HG03521 (cell line): ENCODE measurements at regions not wholly inside any gene's neighbourhood (a gene's known extent, or its start where the extent isn't known, plus 50 kb on each side); places are given as distances from the start of the nearest gene placed in this dataset.

Experiments used
- ATAC-seq: cut with Tn5 transposase; IDR thresholded peaks from one replicate; pipeline ENCODE4 v1.9.1; 2021; ENCODE audit warnings: mild to moderate bottlenecking, moderate library complexity; ENCODE audit not compliant: unreplicated experiment

DNA sequence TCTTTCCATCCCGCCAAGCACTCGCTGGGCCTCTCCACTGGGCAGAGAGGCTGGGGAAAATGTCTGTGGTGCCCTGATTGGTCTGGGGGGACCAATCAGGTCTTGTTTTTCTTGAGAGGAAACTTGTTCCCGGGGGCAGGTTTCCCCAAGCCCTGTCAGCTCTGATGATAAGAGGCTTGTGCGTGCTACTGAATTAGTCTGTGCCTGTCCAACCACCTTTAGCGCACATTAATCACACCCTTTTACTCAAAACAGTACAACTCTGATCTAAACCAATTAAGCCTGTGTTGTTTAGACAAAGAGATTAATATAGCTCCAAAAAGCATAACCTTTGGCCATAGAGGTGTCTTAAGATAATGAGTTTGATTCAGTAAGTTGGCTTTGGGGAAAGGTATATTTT, 580.4 kb downstream of the VRK1 start:
- ATAC-seq, result no peak

DNA sequence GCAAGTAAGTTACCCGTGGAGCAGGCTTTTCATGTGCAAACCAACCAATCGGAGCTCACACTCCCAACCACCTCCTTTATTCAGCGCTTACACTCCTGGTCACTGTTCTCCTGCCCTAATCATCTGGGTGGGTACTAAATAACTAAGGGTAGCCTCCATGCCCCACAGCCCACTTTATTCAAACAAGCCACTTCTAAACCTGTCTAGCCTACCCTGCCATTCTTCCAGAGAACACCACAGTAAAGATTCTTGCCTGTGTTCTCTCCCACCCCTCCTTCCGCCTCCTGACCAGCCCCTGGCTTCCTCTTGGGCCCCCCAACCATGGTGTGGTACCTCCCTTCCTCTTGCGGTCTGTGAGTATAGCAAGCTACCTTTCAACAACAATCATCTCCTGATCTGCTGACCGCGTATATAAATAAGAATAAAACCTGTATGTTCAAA, 581.9 kb downstream of the VRK1 start:
- no peak for ATAC-seq

DNA sequence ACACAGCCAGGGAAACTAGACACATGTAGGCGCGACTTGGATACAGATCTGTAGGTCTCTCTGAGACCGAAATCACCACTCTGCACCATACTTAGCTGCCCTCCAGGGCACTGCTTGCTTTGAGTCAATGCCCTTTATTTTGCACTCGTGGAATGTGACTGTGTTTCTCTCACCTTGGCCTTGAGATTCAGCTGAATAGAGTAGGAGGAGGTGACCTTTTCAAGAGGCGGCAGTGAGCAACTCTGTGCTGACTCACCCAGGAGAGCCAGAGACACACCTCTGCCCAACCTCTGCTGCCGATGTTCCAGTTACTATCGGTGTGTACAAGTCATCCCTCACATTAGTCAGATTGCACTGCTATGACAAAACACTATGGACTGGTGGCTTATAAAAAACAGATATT, 583.4 kb downstream of the VRK1 start:
- no peak for ATAC-seq

DNA sequence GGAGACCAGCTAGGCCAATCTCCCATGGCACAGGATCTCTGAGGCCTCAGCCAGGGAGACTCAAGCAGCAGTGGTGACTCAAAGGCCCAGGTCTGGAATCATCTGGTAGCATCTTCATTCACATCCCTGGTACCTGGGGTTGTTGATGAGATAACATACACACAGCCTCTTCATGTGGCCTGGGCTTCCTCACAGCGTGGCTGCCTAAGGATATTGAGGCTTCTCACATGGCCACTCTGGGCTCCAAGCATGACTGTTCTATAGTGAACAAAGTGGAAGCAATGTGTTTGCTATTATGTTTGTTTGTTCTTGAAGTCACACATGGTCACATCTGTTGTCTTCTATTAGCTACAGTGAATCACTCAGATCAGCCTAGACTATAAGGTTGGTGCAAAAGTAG, 584.1 kb downstream of the VRK1 start:
- ATAC-seq, result no peak

- no peak for ATAC-seq
Observed at GRCh38 chr14:97382616-97383226, 585.5 kb downstream of the VRK1 start.

GRCh38 chr14:97385727-97386126, 588.5 kb downstream of the VRK1 start:
- no peak for ATAC-seq

GRCh38 chr14:97387252-97387874, 590.2 kb downstream of the VRK1 start:
- ATAC-seq, result no peak

- no peak for ATAC-seq
Observed at GRCh38 chr14:97388408-97388807, 591.2 kb downstream of the VRK1 start.

GRCh38 chr14:97390096-97390724, 593.0 kb downstream of the VRK1 start:
- ATAC-seq, result no peak

DNA sequence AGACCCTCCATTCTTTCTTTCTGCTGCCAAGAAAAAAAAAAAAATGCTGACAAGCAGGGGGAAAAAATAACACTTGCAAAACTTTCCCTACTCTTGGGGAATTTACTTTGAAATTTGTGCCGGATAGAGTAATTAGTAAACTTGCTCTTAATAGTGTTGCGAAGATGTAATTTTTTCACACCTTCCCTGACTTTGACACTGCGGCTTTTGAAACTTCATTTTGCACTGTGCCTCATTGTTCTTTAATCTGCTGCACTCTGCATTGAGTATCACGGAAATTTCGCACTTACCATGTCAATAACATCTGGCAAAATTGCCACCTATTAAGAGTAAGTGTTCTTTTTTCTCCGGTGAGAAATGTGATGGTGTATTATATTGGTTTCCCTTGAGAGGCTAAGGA, 596.1 kb downstream of the VRK1 start:
- no peak for ATAC-seq

DNA sequence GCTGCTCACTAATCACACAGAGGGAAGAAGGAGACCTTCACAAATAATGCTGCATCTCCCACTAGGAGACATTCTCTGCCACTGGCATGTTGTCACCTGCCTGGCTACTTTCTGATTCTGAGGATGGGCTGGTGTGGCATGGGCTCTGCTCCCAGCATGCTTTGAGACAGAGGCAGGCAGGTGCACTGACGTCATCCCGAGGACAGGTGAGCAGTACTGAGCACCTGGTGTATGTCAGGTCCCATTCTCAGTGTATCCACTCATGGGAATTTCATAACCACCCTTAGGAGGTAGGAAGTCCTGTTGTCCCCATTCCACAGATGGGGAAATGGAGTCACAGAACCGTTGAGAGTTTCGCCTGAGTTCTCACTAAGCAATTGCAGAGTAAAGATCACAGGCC, 597.9 kb downstream of the VRK1 start:
- ATAC-seq, result no peak

DNA sequence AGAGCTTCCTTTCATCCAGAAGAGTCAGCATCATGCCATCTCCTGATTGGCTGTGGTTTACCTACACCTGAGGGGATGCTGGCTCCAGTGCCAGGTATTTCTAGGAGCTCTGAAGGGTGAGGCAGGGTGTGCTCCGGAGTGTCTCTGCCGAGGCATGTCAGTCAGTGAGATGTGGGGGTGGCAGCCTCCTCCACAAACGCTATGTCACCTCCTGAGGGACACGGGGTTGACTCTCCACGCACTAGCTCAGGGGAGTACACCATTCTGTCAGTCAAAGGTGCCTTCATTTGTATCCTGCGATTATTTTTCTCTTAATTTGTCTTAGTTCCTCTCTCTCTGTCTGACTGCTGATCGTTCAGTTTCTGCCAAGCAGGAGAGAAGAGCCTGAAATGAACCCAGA, 604.5 kb downstream of the VRK1 start:
- no peak for ATAC-seq

DNA sequence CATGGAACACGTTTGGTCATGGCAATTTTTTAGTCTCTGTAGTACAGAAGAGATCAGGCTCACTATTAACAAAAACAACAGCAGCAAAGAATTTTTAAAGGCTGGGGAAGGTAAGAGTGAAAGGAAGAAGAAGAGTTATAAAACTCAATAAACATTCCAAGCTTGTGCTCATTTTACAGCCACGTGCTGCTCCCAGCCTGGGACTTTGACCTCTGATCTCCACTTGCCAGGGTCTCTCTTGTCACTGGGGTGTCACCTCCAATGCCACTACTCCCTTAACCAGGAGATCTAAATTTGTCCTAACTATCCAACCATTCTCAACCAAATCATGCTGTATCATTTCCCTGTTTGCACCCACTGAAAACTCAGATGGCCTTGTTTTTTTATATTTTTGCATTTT, 605.1 kb downstream of the VRK1 start:
- ATAC-seq, result no peak

GRCh38 chr14:97407701-97408407, 610.7 kb downstream of the VRK1 start:
- no peak for ATAC-seq

- ATAC-seq, result no peak
Observed at GRCh38 chr14:97408503-97408902, 611.3 kb downstream of the VRK1 start.

GRCh38 chr14:97408937-97409815, 612.0 kb downstream of the VRK1 start:
- no peak for ATAC-seq

- ATAC-seq, result no peak
Observed at GRCh38 chr14:97410667-97411620, 613.8 kb downstream of the VRK1 start.

GRCh38 chr14:97411938-97412612, 614.9 kb downstream of the VRK1 start:
- no peak for ATAC-seq

GRCh38 chr14:97413022-97413539, 615.9 kb downstream of the VRK1 start:
- no peak for ATAC-seq
